ENCODE measurements at regions not wholly inside any gene's neighbourhood (a gene's known extent, or its start where the extent isn't known, plus 50 kb on each side); places are given as distances from the start of the nearest gene placed in this dataset.

DNA sequence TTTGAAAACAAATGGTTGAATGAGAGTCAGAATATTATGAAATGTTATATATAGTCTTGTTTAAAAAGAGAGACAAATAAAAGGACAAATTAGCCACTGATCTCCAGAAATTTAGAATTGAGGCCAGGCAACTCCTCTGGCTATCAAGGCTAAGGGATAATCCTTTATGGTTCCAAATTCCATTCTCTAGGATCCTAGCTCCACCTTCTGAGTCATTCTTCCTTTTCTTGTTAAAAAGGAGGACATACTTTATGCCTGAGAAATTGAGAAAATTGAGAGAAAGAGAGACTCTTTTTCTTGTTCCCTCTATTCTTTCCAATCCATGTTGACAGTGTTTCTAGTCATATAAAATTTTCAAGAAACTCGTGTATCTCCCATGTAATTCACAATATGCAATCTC lies 1299.5 kb downstream of the FSTL5 start:
- DNase-seq (ENCODE audit: low read depth, low spot score) (no peak), ATAC-seq (no peak), FAIRE-seq (no peak)
- Histone ChIP-seq H3K4me1 (ENCODE audit: control insufficient read depth, insufficient read depth, low read length) (no peaks in the 10 kb centered on the region), H3K9ac (ENCODE audit: control insufficient read depth, insufficient read depth, low read length) (no peak overlapping the region), H3K27ac (ENCODE audit: control insufficient read depth, insufficient read depth) (no peak overlapping the region), H3K4me3 (no peak overlapping the region), H3K36me3 (ENCODE audit: control insufficient read depth in 2 of 2, insufficient read depth in 2 of 2, low read length in 1 of 2) (no peaks in the 10 kb centered on the region), H3K9me3 (replicated peaks; ENCODE audit: control insufficient read depth, insufficient read depth, low read length) (no peaks in the 10 kb centered on the region), H2AFZ (ENCODE audit: control insufficient read depth, low read depth, low read length) (no peak overlapping the region), H3K79me2 (ENCODE audit: control insufficient read depth, insufficient read depth, low read length) (no peaks in the 10 kb centered on the region), H3K4me2 (ENCODE audit: control insufficient read depth, insufficient read depth) (no peak overlapping the region), H4K20me1 (ENCODE audit: control insufficient read depth, insufficient read depth) (no peaks in the 10 kb centered on the region), H3K27me3 (replicated peaks in 1 of 2; ENCODE audit: control insufficient read depth in 2 of 2, insufficient read depth in 2 of 2, low read length in 1 of 2) (no peaks in the 10 kb centered on the region)
- no TSS peak for BruUV-seq (replicated peaks)
- 0% methylated on average over 1 of the region's 1 CpG for WGBS (ENCODE audit: insufficient coverage, insufficient replicate concordance, low lambda C conversion rate, missing lambda C conversion rate)
- CTCF ChIA-PET: no interaction called here
- intact Hi-C loops (cut with micrococcal nuclease; ENCODE audit: unreplicated experiment): no loop called here
- in situ Hi-C loops (cut with MboI): no loop called here
- SMC1A ChIA-PET (ENCODE audit: uncharacterized antibody, unreplicated experiment): no interaction called here
- RAD21 ChIA-PET (ENCODE audit: unreplicated experiment): no interaction called here
- POLR2A ChIA-PET: no interaction called here
- TF ChIP-seq, protein P1, sequence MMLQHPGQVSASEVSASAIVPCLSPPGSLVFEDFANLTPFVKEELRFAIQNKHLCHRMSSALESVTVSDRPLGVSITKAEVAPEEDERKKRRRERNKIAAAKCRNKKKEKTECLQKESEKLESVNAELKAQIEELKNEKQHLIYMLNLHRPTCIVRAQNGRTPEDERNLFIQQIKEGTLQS (IDR thresholded peaks at IDR 0.05; ENCODE audit: borderline replicate concordance, extremely low read depth, low read depth, low read length): no peak
- TF ChIP-seq SIN3A (IDR thresholded peaks at IDR 0.05; ENCODE audit: low read depth, low read length) (no peak), POLR2AphosphoS5 (IDR thresholded peaks at IDR 0.05; ENCODE audit: low read length) (no peak), ZNF274 (IDR thresholded peaks at IDR 0.05; ENCODE audit: insufficient read depth, insufficient read length) (no peak), RB1 (IDR thresholded peaks at IDR 0.05; ENCODE audit: borderline replicate concordance) (no peak), CREB1 (IDR thresholded peaks at IDR 0.05; ENCODE audit: low read depth) (no peak), TAF1 (IDR thresholded peaks at IDR 0.05; ENCODE audit: borderline replicate concordance, low read depth, low read length) (no peak), NFYB (IDR thresholded peaks at IDR 0.05; ENCODE audit: insufficient read depth, low read depth, low read length) (no peak), TARDBP (IDR thresholded peaks at IDR 0.05; ENCODE audit: borderline replicate concordance) (no peak), TCF7 (IDR thresholded peaks at IDR 0.05; ENCODE audit: borderline replicate concordance) (no peak), ZNF207 (IDR thresholded peaks at IDR 0.05; ENCODE audit: borderline replicate concordance) (no peak)
- TF ChIP-seq, protein P2, sequence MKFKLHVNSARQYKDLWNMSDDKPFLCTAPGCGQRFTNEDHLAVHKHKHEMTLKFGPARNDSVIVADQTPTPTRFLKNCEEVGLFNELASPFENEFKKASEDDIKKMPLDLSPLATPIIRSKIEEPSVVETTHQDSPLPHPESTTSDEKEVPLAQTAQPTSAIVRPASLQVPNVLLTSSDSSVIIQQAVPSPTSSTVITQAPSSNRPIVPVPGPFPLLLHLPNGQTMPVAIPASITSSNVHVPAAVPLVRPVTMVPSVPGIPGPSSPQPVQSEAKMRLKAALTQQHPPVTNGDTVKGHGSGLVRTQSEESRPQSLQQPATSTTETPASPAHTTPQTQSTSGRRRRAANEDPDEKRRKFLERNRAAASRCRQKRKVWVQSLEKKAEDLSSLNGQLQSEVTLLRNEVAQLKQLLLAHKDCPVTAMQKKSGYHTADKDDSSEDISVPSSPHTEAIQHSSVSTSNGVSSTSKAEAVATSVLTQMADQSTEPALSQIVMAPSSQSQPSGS (IDR thresholded peaks at IDR 0.05; ENCODE audit: low read length): no peak
- TF ChIP-seq, protein P3, sequence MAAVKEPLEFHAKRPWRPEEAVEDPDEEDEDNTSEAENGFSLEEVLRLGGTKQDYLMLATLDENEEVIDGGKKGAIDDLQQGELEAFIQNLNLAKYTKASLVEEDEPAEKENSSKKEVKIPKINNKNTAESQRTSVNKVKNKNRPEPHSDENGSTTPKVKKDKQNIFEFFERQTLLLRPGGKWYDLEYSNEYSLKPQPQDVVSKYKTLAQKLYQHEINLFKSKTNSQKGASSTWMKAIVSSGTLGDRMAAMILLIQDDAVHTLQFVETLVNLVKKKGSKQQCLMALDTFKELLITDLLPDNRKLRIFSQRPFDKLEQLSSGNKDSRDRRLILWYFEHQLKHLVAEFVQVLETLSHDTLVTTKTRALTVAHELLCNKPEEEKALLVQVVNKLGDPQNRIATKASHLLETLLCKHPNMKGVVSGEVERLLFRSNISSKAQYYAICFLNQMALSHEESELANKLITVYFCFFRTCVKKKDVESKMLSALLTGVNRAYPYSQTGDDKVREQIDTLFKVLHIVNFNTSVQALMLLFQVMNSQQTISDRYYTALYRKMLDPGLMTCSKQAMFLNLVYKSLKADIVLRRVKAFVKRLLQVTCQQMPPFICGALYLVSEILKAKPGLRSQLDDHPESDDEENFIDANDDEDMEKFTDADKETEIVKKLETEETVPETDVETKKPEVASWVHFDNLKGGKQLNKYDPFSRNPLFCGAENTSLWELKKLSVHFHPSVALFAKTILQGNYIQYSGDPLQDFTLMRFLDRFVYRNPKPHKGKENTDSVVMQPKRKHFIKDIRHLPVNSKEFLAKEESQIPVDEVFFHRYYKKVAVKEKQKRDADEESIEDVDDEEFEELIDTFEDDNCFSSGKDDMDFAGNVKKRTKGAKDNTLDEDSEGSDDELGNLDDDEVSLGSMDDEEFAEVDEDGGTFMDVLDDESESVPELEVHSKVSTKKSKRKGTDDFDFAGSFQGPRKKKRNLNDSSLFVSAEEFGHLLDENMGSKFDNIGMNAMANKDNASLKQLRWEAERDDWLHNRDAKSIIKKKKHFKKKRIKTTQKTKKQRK (IDR thresholded peaks at IDR 0.05; ENCODE audit: low read depth, low read length): no peak
- TF ChIP-seq, protein P4, sequence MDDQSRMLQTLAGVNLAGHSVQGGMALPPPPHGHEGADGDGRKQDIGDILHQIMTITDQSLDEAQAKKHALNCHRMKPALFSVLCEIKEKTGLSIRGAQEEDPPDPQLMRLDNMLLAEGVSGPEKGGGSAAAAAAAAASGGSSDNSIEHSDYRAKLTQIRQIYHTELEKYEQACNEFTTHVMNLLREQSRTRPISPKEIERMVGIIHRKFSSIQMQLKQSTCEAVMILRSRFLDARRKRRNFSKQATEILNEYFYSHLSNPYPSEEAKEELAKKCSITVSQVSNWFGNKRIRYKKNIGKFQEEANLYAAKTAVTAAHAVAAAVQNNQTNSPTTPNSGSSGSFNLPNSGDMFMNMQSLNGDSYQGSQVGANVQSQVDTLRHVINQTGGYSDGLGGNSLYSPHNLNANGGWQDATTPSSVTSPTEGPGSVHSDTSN (IDR thresholded peaks at IDR 0.05; ENCODE audit: insufficient replicate concordance, low read depth, low read length): no peak
